Peyer's patch (tissue), 4 donors: ENCODE measurements at regions not wholly inside any gene's neighbourhood (a gene's known extent, or its start where the extent isn't known, plus 50 kb on each side); places are given as distances from the start of the nearest gene placed in this dataset.

Source experiments
- POLR2A ChIP-seq, 2 donors: fragments of 450-650 bp; IDR thresholded peaks; one replicate each; pipeline ENCODE4 v1.5.1; 2017; ENCODE audit warnings: antibody characterized with exemption in 2 of 2, mild to moderate bottlenecking in 2 of 2, moderate library complexity in 2 of 2
- TF ChIP-seq, protein P1 (sequence below), 6 experiments: fragments of 450-650 bp in 4 of 6; fragments of 200-600 bp in 2 of 6; sonication (generic) in 1 of 6; IDR thresholded peaks; one replicate each; pipeline ENCODE4 v1.5.1; 2017 to 2019; ENCODE audit warnings: antibody characterized with exemption in 6 of 6, mild to moderate bottlenecking in 3 of 6, moderate library complexity in 1 of 6

DNA sequence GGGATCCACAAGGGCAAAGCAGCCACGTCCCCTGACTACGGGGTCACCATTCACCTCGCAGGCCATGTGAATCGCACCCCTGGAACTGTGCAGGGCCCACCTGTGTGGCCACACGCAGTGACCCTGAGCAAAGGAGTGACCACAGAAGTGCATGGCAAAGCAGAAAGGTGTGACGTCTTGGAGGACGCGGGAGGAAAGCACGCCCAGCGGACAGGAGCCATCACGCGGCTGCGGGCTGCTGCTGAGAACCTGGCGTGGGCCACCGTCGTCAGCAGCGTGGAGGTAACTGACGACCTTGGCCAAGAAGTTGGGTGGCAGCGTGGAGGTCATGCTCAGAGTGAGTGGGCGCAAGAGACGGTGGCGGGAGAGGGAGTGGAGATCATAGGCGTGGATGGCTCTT, 76.7 kb upstream of the C1orf174 start:
- TF ChIP-seq, protein P1, sequence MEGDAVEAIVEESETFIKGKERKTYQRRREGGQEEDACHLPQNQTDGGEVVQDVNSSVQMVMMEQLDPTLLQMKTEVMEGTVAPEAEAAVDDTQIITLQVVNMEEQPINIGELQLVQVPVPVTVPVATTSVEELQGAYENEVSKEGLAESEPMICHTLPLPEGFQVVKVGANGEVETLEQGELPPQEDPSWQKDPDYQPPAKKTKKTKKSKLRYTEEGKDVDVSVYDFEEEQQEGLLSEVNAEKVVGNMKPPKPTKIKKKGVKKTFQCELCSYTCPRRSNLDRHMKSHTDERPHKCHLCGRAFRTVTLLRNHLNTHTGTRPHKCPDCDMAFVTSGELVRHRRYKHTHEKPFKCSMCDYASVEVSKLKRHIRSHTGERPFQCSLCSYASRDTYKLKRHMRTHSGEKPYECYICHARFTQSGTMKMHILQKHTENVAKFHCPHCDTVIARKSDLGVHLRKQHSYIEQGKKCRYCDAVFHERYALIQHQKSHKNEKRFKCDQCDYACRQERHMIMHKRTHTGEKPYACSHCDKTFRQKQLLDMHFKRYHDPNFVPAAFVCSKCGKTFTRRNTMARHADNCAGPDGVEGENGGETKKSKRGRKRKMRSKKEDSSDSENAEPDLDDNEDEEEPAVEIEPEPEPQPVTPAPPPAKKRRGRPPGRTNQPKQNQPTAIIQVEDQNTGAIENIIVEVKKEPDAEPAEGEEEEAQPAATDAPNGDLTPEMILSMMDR (IDR thresholded peaks at IDR 0.05): no peak
- TF ChIP-seq POLR2A (IDR thresholded peaks at IDR 0.05): no peak
